Neural cell (in vitro differentiated cells): ENCODE measurements at regions not wholly inside any gene's neighbourhood (a gene's known extent, or its start where the extent isn't known, plus 50 kb on each side); places are given as distances from the start of the nearest gene placed in this dataset.

Experiments used
- H2AFZ ChIP-seq: fragments of 200-600, 300-800 bp; sonication (generic), shearing (Covaris generic); 2 replicates; pipeline ENCODE4 v1.6.0; 2014; ENCODE audit warnings: low read depth, mild to moderate bottlenecking, antibody characterized with exemption, low read length, moderate library complexity
- H3F3A ChIP-seq: fragments of 200-600 bp; shearing (Covaris generic); 2 replicates; pipeline ENCODE4 v1.6.1; 2016; ENCODE audit warnings: mild to moderate bottlenecking, moderate library complexity, mixed read lengths, antibody characterized with exemption, low read length; ENCODE audit not compliant: insufficient read depth, poor library complexity, severe bottlenecking
- H3K27ac ChIP-seq: fragments of 200-600, 300-800 bp; sonication (generic), shearing (Covaris generic); 2 replicates; pipeline ENCODE4 v1.5.1; 2014; ENCODE audit warnings: mild to moderate bottlenecking, low read length, moderate library complexity
- H3K27me3 ChIP-seq: fragments of 300-800, 200-600 bp; sonication (generic), shearing (Covaris generic); 2 replicates; pipeline ENCODE4 v1.6.0; 2014; ENCODE audit warnings: mild to moderate bottlenecking, low read depth, low read length, moderate library complexity; ENCODE audit not compliant: insufficient read depth
- H3K36me3 ChIP-seq: fragments of 300-800, 200-600 bp; sonication (generic), shearing (Covaris generic); 2 replicates; pipeline ENCODE4 v1.5.1; 2014; ENCODE audit warnings: mild to moderate bottlenecking, antibody characterized with exemption, low read length, moderate library complexity; ENCODE audit not compliant: insufficient read depth
- H3K4me2 ChIP-seq: fragments of 300-800, 200-600 bp; sonication (generic), shearing (Covaris generic); 2 replicates; pipeline ENCODE4 v1.6.0; 2014; ENCODE audit warnings: mild to moderate bottlenecking, low read length
- H3K4me3 ChIP-seq: fragments of 300-800, 200-600 bp; sonication (generic), shearing (Covaris generic); 2 replicates; pipeline ENCODE4 v1.5.1; 2014; ENCODE audit warnings: mild to moderate bottlenecking, low read length, moderate library complexity
- H3K79me2 ChIP-seq: fragments of 200-600 bp; shearing (Covaris generic); replicated peaks from 2 replicates; pipeline ENCODE4 v1.6.0; 2014; ENCODE audit warnings: mild to moderate bottlenecking, low read length, moderate library complexity; ENCODE audit not compliant: insufficient read depth
- H3K9ac ChIP-seq: fragments of 300-800, 200-600 bp; sonication (generic), shearing (Covaris generic); 2 replicates; pipeline ENCODE4 v1.6.1; 2016; ENCODE audit warnings: mild to moderate bottlenecking, low read length, mixed read lengths
- H3K9me2 ChIP-seq: fragments of 200-600 bp; shearing (Covaris generic); 2 replicates; pipeline ENCODE4 v1.6.1; 2016; ENCODE audit warnings: mild to moderate bottlenecking, low read length, mixed read lengths; ENCODE audit not compliant: insufficient read depth
- H3K9me3 ChIP-seq: fragments of 200-600, 300-800 bp; sonication (generic), shearing (Covaris generic); 2 replicates; pipeline ENCODE4 v1.6.1; 2016; ENCODE audit warnings: mild to moderate bottlenecking, mixed run types, low read length, moderate library complexity, mixed read lengths
- H4K20me1 ChIP-seq: fragments of 200-600 bp; shearing (Covaris generic); 2 replicates; pipeline ENCODE4 v1.6.1; 2016; ENCODE audit warnings: mild to moderate bottlenecking, mixed run types; ENCODE audit not compliant: insufficient read depth
- CTCF ChIP-seq: fragments of 450-650 bp; IDR thresholded peaks from 2 replicates; pipeline ENCODE4 v1.5.1; 2014; ENCODE audit warnings: antibody characterized with exemption, mild to moderate bottlenecking, moderate library complexity; ENCODE audit not compliant: poor library complexity, severe bottlenecking
- EP300 ChIP-seq: fragments of 450-650 bp; conservative IDR thresholded peaks from 2 replicates; pipeline ENCODE4 v1.6.1; 2014; ENCODE audit warnings: antibody characterized with exemption, mild to moderate bottlenecking, moderate library complexity; ENCODE audit not compliant: poor library complexity, severe bottlenecking
- EZH2 ChIP-seq: fragments of 200-600, 300-800 bp; shearing (Covaris generic), sonication (generic); IDR thresholded peaks from 2 replicates; pipeline ENCODE4 v1.6.1; 2014; ENCODE audit warnings: antibody characterized with exemption, low read length, borderline replicate concordance, mild to moderate bottlenecking; ENCODE audit not compliant: insufficient read depth, poor library complexity, severe bottlenecking
- MXI1 ChIP-seq: fragments of 450-650 bp; conservative IDR thresholded peaks from 2 replicates; pipeline ENCODE4 v1.6.1; 2014; ENCODE audit warnings: antibody characterized with exemption, mild to moderate bottlenecking; ENCODE audit not compliant: poor library complexity, severe bottlenecking
- POLR2AphosphoS5 ChIP-seq: IDR thresholded peaks from 2 replicates; pipeline ENCODE4 v1.6.1; 2012
- RAD21 ChIP-seq: fragments of 450-650 bp; conservative IDR thresholded peaks from 2 replicates; pipeline ENCODE4 v1.6.1; 2014; ENCODE audit warnings: antibody characterized with exemption, mild to moderate bottlenecking, moderate library complexity
- SMC3 ChIP-seq: fragments of 450-650 bp; conservative IDR thresholded peaks from 2 replicates; pipeline ENCODE4 v1.6.1; 2014; ENCODE audit warnings: antibody characterized with exemption, mild to moderate bottlenecking, moderate library complexity; ENCODE audit not compliant: poor library complexity
- TAF1 ChIP-seq: IDR thresholded peaks from 2 replicates; pipeline ENCODE4 v1.6.1; 2012; ENCODE audit warnings: low read depth
- TF ChIP-seq, protein P1 (sequence below): IDR thresholded peaks from 2 replicates; pipeline ENCODE4 v1.6.1; 2012; ENCODE audit warnings: borderline replicate concordance

- Histone ChIP-seq H3K36me3 (no peaks in the 10 kb centered on the region), H3K9me3 (no peaks in the 10 kb centered on the region), H3F3A (no peaks in the 10 kb centered on the region), H3K9ac (no peak overlapping the region), H4K20me1 (no peaks in the 10 kb centered on the region), H3K27ac (no peak overlapping the region), H3K27me3 (no peaks in the 10 kb centered on the region), H3K9me2 (no peaks in the 10 kb centered on the region), H3K4me2 (no peak overlapping the region), H3K79me2 (no peaks in the 10 kb centered on the region), H3K4me3 (no peak overlapping the region), H2AFZ (no peak overlapping the region)
- no peak for TF ChIP-seq RAD21
- no peak for TF ChIP-seq CTCF
- TF ChIP-seq EP300 = no peak
- TF ChIP-seq, protein P1, sequence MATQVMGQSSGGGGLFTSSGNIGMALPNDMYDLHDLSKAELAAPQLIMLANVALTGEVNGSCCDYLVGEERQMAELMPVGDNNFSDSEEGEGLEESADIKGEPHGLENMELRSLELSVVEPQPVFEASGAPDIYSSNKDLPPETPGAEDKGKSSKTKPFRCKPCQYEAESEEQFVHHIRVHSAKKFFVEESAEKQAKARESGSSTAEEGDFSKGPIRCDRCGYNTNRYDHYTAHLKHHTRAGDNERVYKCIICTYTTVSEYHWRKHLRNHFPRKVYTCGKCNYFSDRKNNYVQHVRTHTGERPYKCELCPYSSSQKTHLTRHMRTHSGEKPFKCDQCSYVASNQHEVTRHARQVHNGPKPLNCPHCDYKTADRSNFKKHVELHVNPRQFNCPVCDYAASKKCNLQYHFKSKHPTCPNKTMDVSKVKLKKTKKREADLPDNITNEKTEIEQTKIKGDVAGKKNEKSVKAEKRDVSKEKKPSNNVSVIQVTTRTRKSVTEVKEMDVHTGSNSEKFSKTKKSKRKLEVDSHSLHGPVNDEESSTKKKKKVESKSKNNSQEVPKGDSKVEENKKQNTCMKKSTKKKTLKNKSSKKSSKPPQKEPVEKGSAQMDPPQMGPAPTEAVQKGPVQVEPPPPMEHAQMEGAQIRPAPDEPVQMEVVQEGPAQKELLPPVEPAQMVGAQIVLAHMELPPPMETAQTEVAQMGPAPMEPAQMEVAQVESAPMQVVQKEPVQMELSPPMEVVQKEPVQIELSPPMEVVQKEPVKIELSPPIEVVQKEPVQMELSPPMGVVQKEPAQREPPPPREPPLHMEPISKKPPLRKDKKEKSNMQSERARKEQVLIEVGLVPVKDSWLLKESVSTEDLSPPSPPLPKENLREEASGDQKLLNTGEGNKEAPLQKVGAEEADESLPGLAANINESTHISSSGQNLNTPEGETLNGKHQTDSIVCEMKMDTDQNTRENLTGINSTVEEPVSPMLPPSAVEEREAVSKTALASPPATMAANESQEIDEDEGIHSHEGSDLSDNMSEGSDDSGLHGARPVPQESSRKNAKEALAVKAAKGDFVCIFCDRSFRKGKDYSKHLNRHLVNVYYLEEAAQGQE = no peak
- TF ChIP-seq SMC3 = no peak
- no peak for TF ChIP-seq MXI1
- TF ChIP-seq POLR2AphosphoS5 = no peak
- TF ChIP-seq EZH2 = no peak
These were observed 126.6 kb upstream of the KYNU start for GRCh38 chr2:142750858-142751257.

DNA sequence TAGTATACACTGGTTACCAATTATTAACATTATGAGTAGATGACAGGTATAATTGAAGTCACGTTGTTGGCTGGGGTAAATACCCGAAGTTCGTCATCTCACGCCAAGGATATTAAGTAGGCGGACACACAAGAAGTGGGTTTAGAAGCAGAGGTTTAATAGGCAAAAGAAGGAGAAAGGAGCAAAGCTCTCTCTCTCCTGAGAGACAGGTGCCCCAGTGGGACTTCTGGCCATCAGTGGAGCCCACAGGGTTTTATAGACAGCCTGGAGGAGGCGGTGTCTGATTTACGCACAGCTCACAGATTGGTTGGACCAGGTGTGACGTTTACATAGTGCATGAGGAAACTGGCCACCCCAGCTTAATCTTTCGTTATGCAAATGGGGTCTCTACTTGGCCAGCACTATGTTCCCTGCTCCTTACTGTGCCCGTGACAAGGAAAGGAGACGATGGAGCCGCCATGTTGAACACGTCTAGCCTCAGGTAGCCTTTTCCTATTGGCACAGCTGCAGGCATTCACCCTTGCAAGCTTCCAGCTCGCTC is 128.8 kb upstream of the KYNU start:
- H3K9me3 ChIP-seq = no peaks in the 10 kb centered on the region
- H3K4me3 ChIP-seq = no peak overlapping the region
- no peak overlapping the region for H2AFZ ChIP-seq
- no peaks in the 10 kb centered on the region for H3K27me3 ChIP-seq
- H3K79me2 ChIP-seq = no peaks in the 10 kb centered on the region
- H3K9me2 ChIP-seq = no peaks in the 10 kb centered on the region
- TF ChIP-seq MXI1 (no peak), CTCF (no peak), EZH2 (no peak), RAD21 (no peak), EP300 (no peak), POLR2AphosphoS5 (no peak), SMC3 (no peak), TAF1 (no peak)
- TF ChIP-seq, protein P1 = no peak
- H3K9ac ChIP-seq = no peak overlapping the region
- no peak overlapping the region for H3K4me2 ChIP-seq
- no peaks in the 10 kb centered on the region for H4K20me1 ChIP-seq
- no peak overlapping the region for H3K27ac ChIP-seq
- H3K36me3 ChIP-seq = no peaks in the 10 kb centered on the region
- no peaks in the 10 kb centered on the region for H3F3A ChIP-seq
